Suppressor macrophage treated with lipopolysaccharide for 4 hours (primary cell): ENCODE measurements at regions not wholly inside any gene's neighbourhood (a gene's known extent, or its start where the extent isn't known, plus 50 kb on each side); places are given as distances from the start of the nearest gene placed in this dataset.
"Not testable (repeated sequence)": the region's sequence is repeated elsewhere in the genome, so short reads cannot be mapped to it uniquely, and the experiment has no call there.

Experiments used
- DNase-seq: peaks from one replicate; pipeline ENCODE4 v3.0.0-alpha.2; 2020

GRCh38 chr2:190742431-190742830, 93.5 kb downstream of the NAB1 start:
- DNase-seq = no peak

GRCh38 chr2:190744041-190744440, 95.2 kb downstream of the NAB1 start:
- DNase-seq = no peak

- peak; percentile 11 for DNase-seq
Observed at GRCh38 chr2:190746971-190747761, 98.3 kb downstream of the NAB1 start.

- no peak for DNase-seq
Observed at GRCh38 chr2:190748966-190749365, 100.1 kb downstream of the NAB1 start.

- DNase-seq = no peak
Observed at GRCh38 chr2:190755772-190756415, 107.0 kb downstream of the NAB1 start.

GRCh38 chr2:190759749-190760213, 110.9 kb downstream of the NAB1 start:
- peak; percentile 52 for DNase-seq

- not testable (repeated sequence) for DNase-seq
Observed at GRCh38 chr2:190760353-190761150, 111.7 kb downstream of the NAB1 start.

GRCh38 chr2:190761216-190761615, 112.3 kb downstream of the NAB1 start:
- DNase-seq = not testable (repeated sequence)

GRCh38 chr2:190762566-190762965, 113.7 kb downstream of the NAB1 start:
- DNase-seq = no peak

GRCh38 chr2:190763100-190763499, 114.2 kb downstream of the NAB1 start:
- no peak for DNase-seq

GRCh38 chr2:190763901-190764514, 115.1 kb downstream of the NAB1 start:
- DNase-seq = no peak

GRCh38 chr2:190765386-190766173, 115.0 kb upstream of the GLS start:
- no peak for DNase-seq

GRCh38 chr2:190766174-190766572, 114.4 kb upstream of the GLS start:
- no peak for DNase-seq

GRCh38 chr2:190766595-190766994, 114.0 kb upstream of the GLS start:
- DNase-seq = peak; percentile 23

- no peak for DNase-seq
Observed at GRCh38 chr2:190767821-190768220, 112.8 kb upstream of the GLS start.

GRCh38 chr2:190769258-190769657, 111.4 kb upstream of the GLS start:
- DNase-seq = no peak

- DNase-seq = peak; percentile 26
Observed at GRCh38 chr2:190771726-190772125, 108.9 kb upstream of the GLS start.

GRCh38 chr2:190780594-190780993, 100.0 kb upstream of the GLS start:
- DNase-seq = no peak

GRCh38 chr2:190781604-190782198, 98.9 kb upstream of the GLS start:
- DNase-seq = peak; percentile 76

- no peak for DNase-seq
Observed at GRCh38 chr2:190782264-190782663, 98.4 kb upstream of the GLS start.

GRCh38 chr2:190783513-190784263, 96.9 kb upstream of the GLS start:
- DNase-seq = no peak
